Lower lobe of right lung (tissue), 2 donors: ENCODE measurements at regions not wholly inside any gene's neighbourhood (a gene's known extent, or its start where the extent isn't known, plus 50 kb on each side); places are given as distances from the start of the nearest gene placed in this dataset.

Experiments
- ATAC-seq, 2 donors: fragments of 200-7000 bp; cut with Tn5 transposase; one replicate each; pipeline ENCODE4 v1.9.1; 2020 to 2022; ENCODE audit warnings: mild to moderate bottlenecking in 2 of 2, moderate library complexity in 2 of 2
- DNase-seq: peaks from one replicate; pipeline ENCODE4 v3.0.0-alpha.2; 2020
- H3K27ac ChIP-seq: fragments of 200-600 bp; one replicate; pipeline ENCODE4 v1.8.0; 2022
- H3K27me3 ChIP-seq: fragments of 200-600 bp; one replicate; pipeline ENCODE4 v1.8.0; 2022; ENCODE audit warnings: low read depth
- H3K36me3 ChIP-seq: fragments of 200-600 bp; one replicate; pipeline ENCODE4 v1.8.0; 2022; ENCODE audit warnings: mild to moderate bottlenecking
- H3K4me1 ChIP-seq: fragments of 200-600 bp; one replicate; pipeline ENCODE4 v1.8.0; 2022
- H3K4me3 ChIP-seq: fragments of 200-600 bp; one replicate; pipeline ENCODE4 v1.8.0; 2022; ENCODE audit warnings: mild to moderate bottlenecking
- H3K9me3 ChIP-seq: fragments of 200-600 bp; one replicate; pipeline ENCODE4 v1.8.0; 2022
- CTCF ChIP-seq: fragments of 200-600 bp; IDR thresholded peaks from one replicate; pipeline ENCODE4 v1.8.0; 2022; ENCODE audit warnings: antibody characterized with exemption, mild to moderate bottlenecking
- intact Hi-C: fragments of 100-400 bp; cut with DNase I; formaldehyde crosslinking; loops from one replicate; pipeline ENCODE4 v1.11.0; 2022
- donor health status: DM: no; HTN: yes; CAD: no; lungs with severe emphysema.

- Histone ChIP-seq H3K4me3 (no peak overlapping the region), H3K36me3 (no peaks in the 10 kb centered on the region), H3K4me1 (peaks cover 19% of the 10 kb centered on the region), H3K27ac (no peak overlapping the region), H3K27me3 (no peaks in the 10 kb centered on the region), H3K9me3 (no peaks in the 10 kb centered on the region)
- DNase-seq = no peak
- no peak for TF ChIP-seq CTCF
- no peak for ATAC-seq
- intact Hi-C loops = no loop called here
Measured at GRCh38 chr13:24624363-24624762, 55.8 kb upstream of the ATP12A start.

GRCh38 chr13:24624801-24625231 is 55.4 kb upstream of the ATP12A start:
- peak in 1 of 2 donors; percentile 31 for ATAC-seq
- Histone ChIP-seq H3K27ac (no peak overlapping the region), H3K9me3 (no peaks in the 10 kb centered on the region)

GRCh38 chr13:24625331-24625731 is 54.9 kb upstream of the ATP12A start:
- Histone ChIP-seq H3K36me3 (no peaks in the 10 kb centered on the region), H3K27ac (no peak overlapping the region), H3K9me3 (no peaks in the 10 kb centered on the region), H3K27me3 (no peaks in the 10 kb centered on the region), H3K4me1 (peaks cover 20% of the 10 kb centered on the region), H3K4me3 (no peak overlapping the region)
- intact Hi-C loops = no loop called here
- TF ChIP-seq CTCF = peak; percentile 14
- ATAC-seq (no peak), DNase-seq (no peak)

More at GRCh38 chr13:24624801-24625231, 55.4 kb upstream of the ATP12A start:
- Histone ChIP-seq H3K27me3 (no peaks in the 10 kb centered on the region), H3K4me3 (no peak overlapping the region), H3K4me1 (peaks cover 19% of the 10 kb centered on the region), H3K36me3 (no peaks in the 10 kb centered on the region)
- TF ChIP-seq CTCF = no peak
- no peak for DNase-seq
- intact Hi-C loops = no loop called here

GRCh38 chr13:24625870-24626849 is 54.0 kb upstream of the ATP12A start:
- H3K27ac ChIP-seq = no peak overlapping the region
- DNase-seq (no peak), ATAC-seq (no peak)
- H3K27me3 ChIP-seq = no peaks in the 10 kb centered on the region
- TF ChIP-seq CTCF = no peak
- no peak overlapping the region for H3K4me3 ChIP-seq
- no peaks in the 10 kb centered on the region for H3K9me3 ChIP-seq
- H3K36me3 ChIP-seq = no peaks in the 10 kb centered on the region
- H3K4me1 ChIP-seq = peaks cover 27% of the 10 kb centered on the region
- intact Hi-C loops = no loop called here

- intact Hi-C loops = no loop called here
- DNase-seq (no peak), ATAC-seq (peak; percentile 60 to 61)
- Histone ChIP-seq H3K27me3 (no peaks in the 10 kb centered on the region), H3K4me1 (peaks cover 27% of the 10 kb centered on the region), H3K27ac (no peak overlapping the region), H3K36me3 (no peaks in the 10 kb centered on the region), H3K4me3 (no peak overlapping the region), H3K9me3 (no peaks in the 10 kb centered on the region)
- peak; percentile 38 for TF ChIP-seq CTCF
Measured at GRCh38 chr13:24627090-24627714, 53.0 kb upstream of the ATP12A start.
